HCT116 (cell line): ENCODE measurements at regions not wholly inside any gene's neighbourhood (a gene's known extent, or its start where the extent isn't known, plus 50 kb on each side); places are given as distances from the start of the nearest gene placed in this dataset.

Experiments used
- ATAC-seq: fragments of 200-7000 bp; cut with Tn5 transposase; 2 replicates; pipeline ENCODE4 v1.9.1; 2020; ENCODE audit warnings: mild to moderate bottlenecking, moderate library complexity
- BruUV-seq: library from RNA; stranded (reverse); fragments of 400-500 nt; replicated peaks from 2 replicates; lab custom pipeline; 2021; lab: Mats Ljungman, UMichigan
- CTCF ChIA-PET: fragments of 300-600 bp; sonication (Branson Sonifier 250); formaldehyde crosslinking; loops from one replicate; lab custom pipeline; 2021; ENCODE audit warnings: antibody characterized with exemption; lab: Charles Lee
- POLR2A ChIA-PET: fragments of 300-600, 350-600 bp; sonication (Branson Sonifier 250); formaldehyde crosslinking; loops from one replicate; lab custom pipeline; 2021; ENCODE audit warnings: antibody characterized with exemption; lab: Charles Lee
- RAD21 ChIA-PET, 2 experiments: fragments of 300-600 bp; sonication (Branson Sonifier 250); formaldehyde crosslinking; loops; one replicate each; lab custom pipeline; 2023; ENCODE audit warnings: low total read pairs in 2 of 2; ENCODE audit not compliant: uncharacterized antibody in 2 of 2, unreplicated experiment in 2 of 2, low non-redundant PET in 1 of 2; lab: Charles Lee
- DNase-seq: peaks from one replicate; pipeline ENCODE4 v3.0.0-alpha.2; 2010; ENCODE audit warnings: low read depth, low spot score
- H2AFZ ChIP-seq: fragments of 200-600 bp; shearing (Covaris generic), sonication (generic); 2 replicates; pipeline ENCODE4 v1.6.1; 2017; ENCODE audit warnings: low read depth, mixed run types, mixed read lengths, antibody characterized with exemption, low read length; ENCODE audit not compliant: poor library complexity, severe bottlenecking
- H3K27ac ChIP-seq: 2 replicates; pipeline ENCODE4 v1.5.1; 2012; ENCODE audit warnings: low read depth, low read length
- H3K27me3 ChIP-seq: fragments of 200-600 bp; sonication (generic); 2 replicates; pipeline ENCODE4 v1.6.1; 2016; ENCODE audit warnings: mixed run types, low read length, mixed read lengths; ENCODE audit not compliant: insufficient read depth
- H3K36me3 ChIP-seq, 2 experiments: fragments of 200-500 bp in 1 of 2; fragments of 200-600 bp in 1 of 2; sonication (Bioruptor generic) in 1 of 2; sonication (generic) in 1 of 2; 2 replicates each; pipeline versions ENCODE4 v1.5.1 to v1.6.1; 2014 to 2016; ENCODE audit warnings: low read length in 2 of 2, inconsistent platforms in 1 of 2, mixed read lengths in 1 of 2, mixed run types in 1 of 2; ENCODE audit not compliant: insufficient read depth in 2 of 2, control insufficient read depth in 1 of 2
- H3K4me1 ChIP-seq, 2 experiments: fragments of 200-600 bp in 1 of 2; sonication (generic) in 1 of 2; 2 replicates each; pipeline versions ENCODE4 v1.5.1 to v1.6.1; 2012 to 2017; ENCODE audit warnings: low read length in 2 of 2, inconsistent platforms in 1 of 2, mild to moderate bottlenecking in 1 of 2, mixed read lengths in 1 of 2, mixed run types in 1 of 2, moderate library complexity in 1 of 2; ENCODE audit not compliant: insufficient read depth in 2 of 2, control insufficient read depth in 1 of 2
- H3K4me2 ChIP-seq: fragments of 200-600 bp; sonication (generic); 2 replicates; pipeline ENCODE4 v1.6.1; 2017; ENCODE audit warnings: mixed run types, low read length, mixed read lengths
- H3K4me3 ChIP-seq, 2 experiments: fragments of 200-600 bp in 1 of 2; sonication (generic) in 1 of 2; replicated peaks in 1 of 2; 2 replicates each; pipeline ENCODE4 v1.5.1; 2011 to 2016; ENCODE audit warnings: low read length in 2 of 2, control low read depth in 1 of 2, low read depth in 1 of 2, mild to moderate bottlenecking in 1 of 2, mixed read lengths in 1 of 2, mixed run types in 1 of 2
- H3K79me2 ChIP-seq: fragments of 200-600 bp; sonication (generic); 2 replicates; pipeline ENCODE4 v1.6.1; 2017; ENCODE audit warnings: mild to moderate bottlenecking, mixed run types, low read length, moderate library complexity, mixed read lengths; ENCODE audit not compliant: insufficient read depth
- H3K9ac ChIP-seq: fragments of 200-600 bp; sonication (generic); 2 replicates; pipeline ENCODE4 v1.6.1; 2016; ENCODE audit warnings: low read length, mixed read lengths
- H3K9me2 ChIP-seq: fragments of 200-600 bp; sonication (generic), shearing (Covaris generic); 2 replicates; pipeline ENCODE4 v1.6.1; 2017; ENCODE audit warnings: mixed run types, mild to moderate bottlenecking, moderate library complexity; ENCODE audit not compliant: insufficient read depth
- H3K9me3 ChIP-seq, 2 experiments: fragments of 200-500 bp in 1 of 2; fragments of 200-600 bp in 1 of 2; sonication (Bioruptor generic) in 1 of 2; sonication (generic) in 1 of 2; 2 replicates each; pipeline ENCODE4 v1.6.1; 2014 to 2017; ENCODE audit warnings: low read length in 2 of 2, mixed read lengths in 2 of 2, inconsistent platforms in 1 of 2, low read depth in 1 of 2, mild to moderate bottlenecking in 1 of 2, mixed run types in 1 of 2, moderate library complexity in 1 of 2; ENCODE audit not compliant: control insufficient read depth in 1 of 2, insufficient read depth in 1 of 2
- H4K20me1 ChIP-seq: fragments of 200-600 bp; sonication (generic), shearing (Covaris generic); 2 replicates; pipeline ENCODE4 v1.6.1; 2017; ENCODE audit warnings: mixed run types, mild to moderate bottlenecking, moderate library complexity; ENCODE audit not compliant: insufficient read depth
- CEBPB ChIP-seq: IDR thresholded peaks from 2 replicates; pipeline ENCODE4 v1.6.1; 2012; ENCODE audit warnings: low read depth
- ELF1 ChIP-seq: IDR thresholded peaks from 2 replicates; pipeline ENCODE4 v1.6.1; 2012; ENCODE audit warnings: low read depth, borderline replicate concordance
- SIN3A ChIP-seq: IDR thresholded peaks from 2 replicates; pipeline ENCODE4 v1.6.1; 2012; ENCODE audit warnings: low read depth
- SP1 ChIP-seq: IDR thresholded peaks from 2 replicates; pipeline ENCODE4 v1.6.1; 2012; ENCODE audit warnings: low read depth
- TCF7L2 ChIP-seq: IDR thresholded peaks from 2 replicates; pipeline ENCODE4 v1.7.0; 2011; ENCODE audit warnings: borderline replicate concordance, inconsistent platforms; ENCODE audit not compliant: insufficient read depth, insufficient read length; ENCODE audit errors: extremely low read depth
- intact Hi-C: fragments of 100-400 bp; cut with micrococcal nuclease; formaldehyde crosslinking; loops from 2 replicates; pipeline ENCODE4 v1.10.0; 2022
- TF ChIP-seq, protein P1 (sequence below): IDR thresholded peaks from 2 replicates; pipeline ENCODE4 v1.6.1; 2012
- TF ChIP-seq, protein P2 (sequence below): IDR thresholded peaks from 2 replicates; pipeline ENCODE4 v1.6.1; 2012; ENCODE audit warnings: low read depth

DNA sequence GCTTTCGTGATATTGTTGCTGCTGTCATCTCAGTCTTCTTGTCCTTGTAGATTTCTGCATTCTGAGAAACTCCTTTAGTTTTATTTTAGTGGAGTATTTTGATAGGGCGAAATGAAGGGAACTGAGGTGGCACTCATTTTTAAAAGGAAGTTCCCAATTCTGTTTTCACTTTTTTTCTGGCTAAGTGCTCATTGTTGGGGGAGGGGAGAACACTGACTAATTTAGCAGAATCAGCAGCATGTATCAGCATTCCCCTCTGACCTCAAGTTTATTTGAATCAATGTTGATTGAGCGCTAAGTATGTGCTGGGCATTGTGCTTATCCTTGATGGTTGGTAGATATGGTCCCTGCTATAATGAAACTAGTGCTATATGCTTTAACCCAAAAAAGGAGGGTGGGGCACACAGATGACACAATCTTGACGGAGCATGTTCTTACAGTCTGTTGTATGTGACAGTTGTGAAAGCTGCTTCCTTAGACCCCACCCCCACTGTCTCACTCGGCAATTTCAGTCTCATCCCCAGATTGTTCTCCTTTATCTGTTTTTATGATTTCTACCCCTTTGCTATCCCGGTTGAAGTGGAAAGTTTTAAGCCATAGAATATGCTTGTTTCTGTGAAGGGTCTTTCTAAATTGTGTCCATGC is 262.4 kb downstream of the SOX4 start:
- Histone ChIP-seq H3K4me2 (no peak overlapping the region), H2AFZ (no peak overlapping the region), H3K4me1 (no peaks in the 10 kb centered on the region), H3K4me3 (no peak overlapping the region), H3K9me3 (no peaks in the 10 kb centered on the region), H3K27me3 (no peaks in the 10 kb centered on the region), H3K9me2 (no peaks in the 10 kb centered on the region), H3K79me2 (no peaks in the 10 kb centered on the region), H4K20me1 (no peaks in the 10 kb centered on the region), H3K27ac (no peak overlapping the region), H3K36me3 (no peaks in the 10 kb centered on the region), H3K9ac (no peak overlapping the region)
- DNase-seq (no peak), ATAC-seq (no peak)
- CTCF ChIA-PET: no interaction called here
- BruUV-seq: no TSS peak
- RAD21 ChIA-PET: interaction anchor here in 1 of 2 experiments (0.5 kb wide), 1 partner anchor 265 kb away, joined by 4 read pairs; no protein-coding TSS in a partner anchor
- POLR2A ChIA-PET: no interaction called here
- intact Hi-C loops: no loop called here
- TF ChIP-seq CEBPB: no peak
- TF ChIP-seq, protein P1, sequence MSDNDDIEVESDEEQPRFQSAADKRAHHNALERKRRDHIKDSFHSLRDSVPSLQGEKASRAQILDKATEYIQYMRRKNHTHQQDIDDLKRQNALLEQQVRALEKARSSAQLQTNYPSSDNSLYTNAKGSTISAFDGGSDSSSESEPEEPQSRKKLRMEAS: no peak
- TF ChIP-seq, protein P2, sequence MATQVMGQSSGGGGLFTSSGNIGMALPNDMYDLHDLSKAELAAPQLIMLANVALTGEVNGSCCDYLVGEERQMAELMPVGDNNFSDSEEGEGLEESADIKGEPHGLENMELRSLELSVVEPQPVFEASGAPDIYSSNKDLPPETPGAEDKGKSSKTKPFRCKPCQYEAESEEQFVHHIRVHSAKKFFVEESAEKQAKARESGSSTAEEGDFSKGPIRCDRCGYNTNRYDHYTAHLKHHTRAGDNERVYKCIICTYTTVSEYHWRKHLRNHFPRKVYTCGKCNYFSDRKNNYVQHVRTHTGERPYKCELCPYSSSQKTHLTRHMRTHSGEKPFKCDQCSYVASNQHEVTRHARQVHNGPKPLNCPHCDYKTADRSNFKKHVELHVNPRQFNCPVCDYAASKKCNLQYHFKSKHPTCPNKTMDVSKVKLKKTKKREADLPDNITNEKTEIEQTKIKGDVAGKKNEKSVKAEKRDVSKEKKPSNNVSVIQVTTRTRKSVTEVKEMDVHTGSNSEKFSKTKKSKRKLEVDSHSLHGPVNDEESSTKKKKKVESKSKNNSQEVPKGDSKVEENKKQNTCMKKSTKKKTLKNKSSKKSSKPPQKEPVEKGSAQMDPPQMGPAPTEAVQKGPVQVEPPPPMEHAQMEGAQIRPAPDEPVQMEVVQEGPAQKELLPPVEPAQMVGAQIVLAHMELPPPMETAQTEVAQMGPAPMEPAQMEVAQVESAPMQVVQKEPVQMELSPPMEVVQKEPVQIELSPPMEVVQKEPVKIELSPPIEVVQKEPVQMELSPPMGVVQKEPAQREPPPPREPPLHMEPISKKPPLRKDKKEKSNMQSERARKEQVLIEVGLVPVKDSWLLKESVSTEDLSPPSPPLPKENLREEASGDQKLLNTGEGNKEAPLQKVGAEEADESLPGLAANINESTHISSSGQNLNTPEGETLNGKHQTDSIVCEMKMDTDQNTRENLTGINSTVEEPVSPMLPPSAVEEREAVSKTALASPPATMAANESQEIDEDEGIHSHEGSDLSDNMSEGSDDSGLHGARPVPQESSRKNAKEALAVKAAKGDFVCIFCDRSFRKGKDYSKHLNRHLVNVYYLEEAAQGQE: no peak
- TF ChIP-seq SP1: no peak
- TF ChIP-seq ELF1: no peak
- no peak for TF ChIP-seq TCF7L2
- no peak for TF ChIP-seq SIN3A
